H1 (cell line): ENCODE measurements at regions not wholly inside any gene's neighbourhood (a gene's known extent, or its start where the extent isn't known, plus 50 kb on each side); places are given as distances from the start of the nearest gene placed in this dataset.

Source experiments
- CTCF ChIA-PET: fragments of 300-600 bp; sonication (Branson Sonifier 250); formaldehyde crosslinking; loops from one replicate; lab custom pipeline; 2021; ENCODE audit not compliant: partially characterized antibody; lab: Charles Lee
- POLR2A ChIA-PET: fragments of 300-600 bp; sonication (Branson Sonifier 250); formaldehyde crosslinking; loops from one replicate; lab custom pipeline; 2021; ENCODE audit warnings: inconsistent platforms; ENCODE audit not compliant: partially characterized antibody; lab: Charles Lee
- DNase-seq, 2 experiments: peaks; one replicate each; pipeline versions ENCODE4 v3.0.0 to v3.0.0-alpha.2; 2010 to 2022; ENCODE audit warnings: low spot score in 2 of 2, low read depth in 1 of 2, mixed read lengths in 1 of 2
- FAIRE-seq: peaks from 2 replicates; lab custom pipeline; 2011; peaks lifted over from hg19 to GRCh38; lab: Jason Lieb, UNC
- H2AFZ ChIP-seq: 2 replicates; pipeline ENCODE4 v1.8.1; 2012; ENCODE audit warnings: low read length, inconsistent platforms
- H2AK5ac ChIP-seq: 2 replicates; pipeline ENCODE4 v1.6.1; 2013; ENCODE audit warnings: low read depth, low read length
- H2BK120ac ChIP-seq: replicated peaks from 2 replicates; pipeline ENCODE3; 2013; ENCODE audit warnings: low read depth, low read length, inconsistent platforms
- H2BK12ac ChIP-seq: 2 replicates; pipeline ENCODE4 v1.6.1; 2013; ENCODE audit warnings: low read depth, low read length
- H2BK15ac ChIP-seq: 2 replicates; pipeline ENCODE4 v1.6.1; 2013; ENCODE audit warnings: low read length
- H2BK20ac ChIP-seq: 2 replicates; pipeline ENCODE4 v1.6.1; 2013; ENCODE audit warnings: low read length
- H2BK5ac ChIP-seq: 2 replicates; pipeline ENCODE4 v1.6.1; 2013; ENCODE audit warnings: low read depth, low read length
- H3K14ac ChIP-seq: 2 replicates; pipeline ENCODE4 v1.6.1; 2013; ENCODE audit warnings: inconsistent platforms; ENCODE audit not compliant: insufficient read length
- H3K18ac ChIP-seq: 2 replicates; pipeline ENCODE4 v1.6.1; 2013; ENCODE audit warnings: low read length; ENCODE audit errors: extremely low read depth
- H3K23ac ChIP-seq: 2 replicates; pipeline ENCODE4 v1.6.1; 2013; ENCODE audit warnings: inconsistent platforms; ENCODE audit not compliant: insufficient read length
- H3K23me2 ChIP-seq: 2 replicates; pipeline ENCODE4 v1.6.1; 2013; ENCODE audit warnings: low read depth, low read length
- H3K27ac ChIP-seq: 2 replicates; pipeline ENCODE4 v1.6.1; 2011; ENCODE audit warnings: low read depth, low read length, inconsistent platforms
- H3K27me3 ChIP-seq, 4 experiments: replicated peaks in 1 of 4; 1 replicate in 1 of 4; 2 replicates in 3 of 4; pipeline versions ENCODE4 v1.6.1 to v1.8.1; 2011 to 2013; ENCODE audit warnings: low read length in 3 of 4, mild to moderate bottlenecking in 3 of 4, inconsistent platforms in 2 of 4, mixed read lengths in 2 of 4, moderate library complexity in 1 of 4; ENCODE audit not compliant: control insufficient read depth in 3 of 4, insufficient read depth in 3 of 4; ENCODE audit errors: extremely low read depth in 1 of 4
- H3K36me3 ChIP-seq, 4 experiments: 2 replicates each; pipeline versions ENCODE4 v1.6.1 to v1.8.1; 2011 to 2013; ENCODE audit warnings: mild to moderate bottlenecking in 4 of 4, low read length in 3 of 4, moderate library complexity in 2 of 4, control low read depth in 1 of 4, inconsistent platforms in 1 of 4; ENCODE audit not compliant: insufficient read depth in 4 of 4, control insufficient read depth in 2 of 4
- H3K4ac ChIP-seq: replicated peaks from 2 replicates; pipeline ENCODE3; 2013; ENCODE audit warnings: low read length, low read depth, mixed read lengths, inconsistent platforms; ENCODE audit not compliant: insufficient read length
- H3K4me1 ChIP-seq, 4 experiments: replicated peaks in 1 of 4; 1 replicate in 1 of 4; 2 replicates in 3 of 4; pipeline versions ENCODE4 v1.6.1 to v1.8.1; 2011 to 2013; ENCODE audit warnings: low read length in 3 of 4, inconsistent platforms in 2 of 4, mixed read lengths in 1 of 4; ENCODE audit not compliant: insufficient read depth in 4 of 4, control insufficient read depth in 3 of 4
- H3K4me2 ChIP-seq, 2 experiments: 2 replicates each; pipeline versions ENCODE4 v1.6.1 to v1.8.1; 2011 to 2013; ENCODE audit warnings: low read depth in 2 of 2, low read length in 2 of 2, control low read depth in 1 of 2, inconsistent platforms in 1 of 2, mild to moderate bottlenecking in 1 of 2; ENCODE audit not compliant: insufficient read depth in 1 of 2
- H3K4me3 ChIP-seq, 4 experiments: fragments of 200-600, 300-600 bp in 1 of 4; sonication (generic), shearing (Covaris generic), sonication (Bioruptor Twin) in 1 of 4; 2 replicates each; pipeline versions ENCODE4 v1.5.1 to v1.8.1; 2011 to 2016; ENCODE audit warnings: low read length in 4 of 4, low read depth in 3 of 4, control low read depth in 2 of 4, inconsistent platforms in 2 of 4, mild to moderate bottlenecking in 2 of 4, mixed read lengths in 1 of 4, moderate library complexity in 1 of 4; ENCODE audit not compliant: insufficient read depth in 2 of 4; ENCODE audit errors: extremely low read depth in 1 of 4
- H3K56ac ChIP-seq: replicated peaks from 2 replicates; pipeline ENCODE3; 2013; ENCODE audit warnings: low read depth, mild to moderate bottlenecking, mixed read lengths, low read length, inconsistent platforms; ENCODE audit not compliant: insufficient read length
- H3K79me1 ChIP-seq: 2 replicates; pipeline ENCODE4 v1.6.1; 2013; ENCODE audit warnings: low read depth, low read length, control low read depth
- H3K79me2 ChIP-seq, 2 experiments: 2 replicates each; pipeline versions ENCODE4 v1.6.1 to v1.8.1; 2012 to 2013; ENCODE audit warnings: low read length in 2 of 2, mild to moderate bottlenecking in 2 of 2, inconsistent platforms in 1 of 2; ENCODE audit not compliant: insufficient read depth in 2 of 2, control insufficient read depth in 1 of 2
- H3K9ac ChIP-seq, 4 experiments: replicated peaks in 1 of 4; 1 replicate in 1 of 4; 2 replicates in 3 of 4; pipeline versions ENCODE4 v1.6.1 to v1.8.1; 2011 to 2013; ENCODE audit warnings: low read depth in 3 of 4, low read length in 3 of 4, control low read depth in 2 of 4, mild to moderate bottlenecking in 2 of 4, moderate library complexity in 2 of 4, inconsistent platforms in 1 of 4; ENCODE audit errors: extremely low read depth in 1 of 4
- H3K9me3 ChIP-seq, 2 experiments: 2 replicates each; pipeline versions ENCODE4 v1.6.1 to v1.8.1; 2012 to 2013; ENCODE audit warnings: mild to moderate bottlenecking in 2 of 2, moderate library complexity in 2 of 2, control low read depth in 1 of 2, inconsistent platforms in 1 of 2, low read depth in 1 of 2, low read length in 1 of 2, mixed read lengths in 1 of 2; ENCODE audit not compliant: insufficient read depth in 2 of 2
- H4K20me1 ChIP-seq, 2 experiments: replicated peaks in 1 of 2; 2 replicates each; pipeline versions ENCODE3 to v1.8.1; 2011 to 2013; ENCODE audit warnings: inconsistent platforms in 2 of 2, low read length in 2 of 2, mild to moderate bottlenecking in 1 of 2; ENCODE audit not compliant: insufficient read depth in 2 of 2, control insufficient read depth in 1 of 2
- H4K5ac ChIP-seq: 2 replicates; pipeline ENCODE4 v1.6.1; 2013; ENCODE audit warnings: low read length, low read depth, mixed read lengths, inconsistent platforms; ENCODE audit not compliant: insufficient read length
- H4K8ac ChIP-seq: 2 replicates; pipeline ENCODE4 v1.8.0; 2013; ENCODE audit warnings: mild to moderate bottlenecking, moderate library complexity, low read length, inconsistent platforms; ENCODE audit not compliant: insufficient read depth; ENCODE audit errors: extremely low read depth
- H4K91ac ChIP-seq: replicated peaks from 2 replicates; pipeline ENCODE3; 2013; ENCODE audit warnings: low read length, mixed read lengths, inconsistent platforms; ENCODE audit not compliant: insufficient read length
- BACH1 ChIP-seq: IDR thresholded peaks from 2 replicates; pipeline ENCODE4 v1.6.1; 2012; ENCODE audit warnings: low read length, improper control_type of control experiment
- TAF1 ChIP-seq: IDR thresholded peaks from 2 replicates; pipeline ENCODE4 v1.6.1; 2011; ENCODE audit warnings: mild to moderate bottlenecking, low read depth, low read length
- WGBS, 2 experiments: shearing (Covaris generic) in 1 of 2; methylation state at CpG; one replicate each; pipeline versions ENCODE4 v1.1.6 to v1.1.7; 2013 to 2015; ENCODE audit warnings: low lambda C conversion rate in 2 of 2, mixed read lengths in 2 of 2, inconsistent platforms in 1 of 2, low coverage in 1 of 2, missing lambda C conversion rate in 1 of 2; ENCODE audit not compliant: insufficient replicate concordance in 2 of 2, insufficient coverage in 1 of 2, insufficient read length in 1 of 2; ENCODE audit errors: extremely low coverage in 1 of 2, missing lambda C conversion rate in 1 of 2; 5-methylcytosine and 5-hydroxymethylcytosine counted together
- TF ChIP-seq, protein P1 (sequence below): IDR thresholded peaks from 2 replicates; pipeline ENCODE4 v1.6.1; 2012; ENCODE audit warnings: low read length, inconsistent platforms

DNA sequence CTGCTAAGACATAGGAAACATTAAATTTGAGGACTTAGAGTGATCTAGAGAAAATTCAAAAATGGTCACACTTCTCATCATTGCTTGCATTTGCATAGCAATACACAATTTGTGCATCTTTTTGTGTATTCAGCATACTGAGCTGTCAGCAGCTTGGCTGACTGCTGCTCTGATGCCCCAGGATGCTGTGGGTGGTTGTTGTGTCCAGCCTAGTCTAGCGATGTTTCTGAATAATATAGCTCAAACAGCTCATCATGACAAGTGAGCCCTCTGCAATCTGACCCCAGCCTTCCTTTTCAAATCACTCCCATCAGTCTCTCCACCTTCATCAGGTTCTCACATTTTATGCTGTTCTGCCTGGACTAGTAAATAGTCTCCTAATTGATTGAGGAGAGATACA lies 483.7 kb upstream of the SPHKAP start:
- no peak overlapping the region for H4K91ac ChIP-seq
- no peak overlapping the region for H3K18ac ChIP-seq
- no peaks in the 10 kb centered on the region for H4K20me1 ChIP-seq
- TF ChIP-seq BACH1: no peak
- no peak for TF ChIP-seq TAF1
- TF ChIP-seq, protein P1, sequence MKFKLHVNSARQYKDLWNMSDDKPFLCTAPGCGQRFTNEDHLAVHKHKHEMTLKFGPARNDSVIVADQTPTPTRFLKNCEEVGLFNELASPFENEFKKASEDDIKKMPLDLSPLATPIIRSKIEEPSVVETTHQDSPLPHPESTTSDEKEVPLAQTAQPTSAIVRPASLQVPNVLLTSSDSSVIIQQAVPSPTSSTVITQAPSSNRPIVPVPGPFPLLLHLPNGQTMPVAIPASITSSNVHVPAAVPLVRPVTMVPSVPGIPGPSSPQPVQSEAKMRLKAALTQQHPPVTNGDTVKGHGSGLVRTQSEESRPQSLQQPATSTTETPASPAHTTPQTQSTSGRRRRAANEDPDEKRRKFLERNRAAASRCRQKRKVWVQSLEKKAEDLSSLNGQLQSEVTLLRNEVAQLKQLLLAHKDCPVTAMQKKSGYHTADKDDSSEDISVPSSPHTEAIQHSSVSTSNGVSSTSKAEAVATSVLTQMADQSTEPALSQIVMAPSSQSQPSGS: no peak
- no peaks in the 10 kb centered on the region for H3K36me3 ChIP-seq
- H3K56ac ChIP-seq: no peak overlapping the region
- H3K4me3 ChIP-seq: no peak overlapping the region
- H3K27ac ChIP-seq: no peak overlapping the region
- no peak overlapping the region for H2BK5ac ChIP-seq
- no peak overlapping the region for H2BK15ac ChIP-seq
- H2BK120ac ChIP-seq: no peak overlapping the region
- no peak overlapping the region for H3K4ac ChIP-seq
- H2AFZ ChIP-seq: no peak overlapping the region
- H3K79me1 ChIP-seq: no peaks in the 10 kb centered on the region
- H3K9me3 ChIP-seq: no peaks in the 10 kb centered on the region
- POLR2A ChIA-PET: no interaction called here
- no peak overlapping the region for H4K5ac ChIP-seq
- no peak overlapping the region for H3K4me2 ChIP-seq
- WGBS, 2 experiments: 84% methylated on average over 1 of the region's 1 CpG; no CpG with 5 or more reads in 1 of the 2 experiments
- no peaks in the 10 kb centered on the region for H3K27me3 ChIP-seq
- H3K79me2 ChIP-seq: no peaks in the 10 kb centered on the region
- H2BK20ac ChIP-seq: no peak overlapping the region
- DNase-seq (no peak), FAIRE-seq (no peak)
- H3K23ac ChIP-seq: no peak overlapping the region
- no peaks in the 10 kb centered on the region for H3K23me2 ChIP-seq
- H3K14ac ChIP-seq: no peak overlapping the region
- H2BK12ac ChIP-seq: no peak overlapping the region
- no peak overlapping the region for H4K8ac ChIP-seq
- no peak overlapping the region for H3K9ac ChIP-seq
- CTCF ChIA-PET: interaction anchor here (0.8 kb wide), 1 partner anchor 344 kb away, joined by 3 read pairs; no protein-coding TSS in a partner anchor
- no peaks in the 10 kb centered on the region for H3K4me1 ChIP-seq
- no peak overlapping the region for H2AK5ac ChIP-seq
